ENCODE measurements at regions not wholly inside any gene's neighbourhood (a gene's known extent, or its start where the extent isn't known, plus 50 kb on each side); places are given as distances from the start of the nearest gene placed in this dataset.

GRCh38 chr19:32222556-32222955 lies 122.9 kb upstream of the ZNF507 start:
- DNase-seq (ENCODE audit: extremely low read depth, low read depth) = no peak

GRCh38 chr19:32223106-32223505 lies 122.3 kb upstream of the ZNF507 start:
- DNase-seq (ENCODE audit: extremely low read depth, low read depth) = no peak

- no peak for DNase-seq (ENCODE audit: extremely low read depth, low read depth)
These were observed 121.6 kb upstream of the ZNF507 start for GRCh38 chr19:32223595-32224370.

- peak; percentile 25 for DNase-seq (ENCODE audit: extremely low read depth, low read depth)
These were observed 120.8 kb upstream of the ZNF507 start for GRCh38 chr19:32224371-32225244.

- no peak for DNase-seq (ENCODE audit: extremely low read depth, low read depth)
These were observed 117.7 kb upstream of the ZNF507 start for GRCh38 chr19:32227561-32228165.

GRCh38 chr19:32230441-32230840 lies 115.0 kb upstream of the ZNF507 start:
- DNase-seq (ENCODE audit: extremely low read depth, low read depth) = no peak

- no peak for DNase-seq (ENCODE audit: extremely low read depth, low read depth)
These were observed 114.4 kb upstream of the ZNF507 start for GRCh38 chr19:32231020-32231419.

GRCh38 chr19:32231691-32232090 lies 113.7 kb upstream of the ZNF507 start:
- no peak for DNase-seq (ENCODE audit: extremely low read depth, low read depth)

- DNase-seq (ENCODE audit: extremely low read depth, low read depth) = no peak
These were observed 113.0 kb upstream of the ZNF507 start for GRCh38 chr19:32232449-32232848.

GRCh38 chr19:32233091-32233490 lies 112.3 kb upstream of the ZNF507 start:
- DNase-seq (ENCODE audit: extremely low read depth, low read depth) = no peak

- no peak for DNase-seq (ENCODE audit: extremely low read depth, low read depth)
These were observed 111.5 kb upstream of the ZNF507 start for GRCh38 chr19:32233885-32234284.

GRCh38 chr19:32234663-32235217 lies 110.7 kb upstream of the ZNF507 start:
- no peak for DNase-seq (ENCODE audit: extremely low read depth, low read depth)

GRCh38 chr19:32238076-32238475 lies 107.3 kb upstream of the ZNF507 start:
- DNase-seq (ENCODE audit: extremely low read depth, low read depth) = no peak

- no peak for DNase-seq (ENCODE audit: extremely low read depth, low read depth)
These were observed 105.1 kb upstream of the ZNF507 start for GRCh38 chr19:32240316-32240715.

GRCh38 chr19:32241306-32241705 lies 104.1 kb upstream of the ZNF507 start:
- DNase-seq (ENCODE audit: extremely low read depth, low read depth) = no peak

GRCh38 chr19:32241932-32242710 lies 103.3 kb upstream of the ZNF507 start:
- DNase-seq (ENCODE audit: extremely low read depth, low read depth) = no peak

- DNase-seq (ENCODE audit: extremely low read depth, low read depth) = no peak
These were observed 99.4 kb upstream of the ZNF507 start for GRCh38 chr19:32246006-32246405.

- DNase-seq (ENCODE audit: extremely low read depth, low read depth) = no peak
These were observed 93.6 kb upstream of the ZNF507 start for GRCh38 chr19:32251634-32252332.

- DNase-seq (ENCODE audit: extremely low read depth, low read depth) = no peak
These were observed 93.1 kb upstream of the ZNF507 start for GRCh38 chr19:32252333-32252669.
